GM04503 (cell line): ENCODE measurements at regions not wholly inside any gene's neighbourhood (a gene's known extent, or its start where the extent isn't known, plus 50 kb on each side); places are given as distances from the start of the nearest gene placed in this dataset.

Experiments
- DNase-seq: peaks from one replicate; pipeline ENCODE4 v3.0.0-alpha.2; 2012; ENCODE audit warnings: low read depth

GRCh38 chr4:4693258-4693657, 151.4 kb upstream of the STX18 start:
- no peak for DNase-seq

- DNase-seq: no peak
Observed at GRCh38 chr4:4690854-4691253, 149.0 kb upstream of the STX18 start.

- no peak for DNase-seq
Observed at GRCh38 chr4:4689694-4690440, 148.0 kb upstream of the STX18 start.

- DNase-seq: no peak
Observed at GRCh38 chr4:4687935-4688727, 146.3 kb upstream of the STX18 start.

GRCh38 chr4:4687100-4687499, 145.3 kb upstream of the STX18 start:
- DNase-seq: no peak

DNA sequence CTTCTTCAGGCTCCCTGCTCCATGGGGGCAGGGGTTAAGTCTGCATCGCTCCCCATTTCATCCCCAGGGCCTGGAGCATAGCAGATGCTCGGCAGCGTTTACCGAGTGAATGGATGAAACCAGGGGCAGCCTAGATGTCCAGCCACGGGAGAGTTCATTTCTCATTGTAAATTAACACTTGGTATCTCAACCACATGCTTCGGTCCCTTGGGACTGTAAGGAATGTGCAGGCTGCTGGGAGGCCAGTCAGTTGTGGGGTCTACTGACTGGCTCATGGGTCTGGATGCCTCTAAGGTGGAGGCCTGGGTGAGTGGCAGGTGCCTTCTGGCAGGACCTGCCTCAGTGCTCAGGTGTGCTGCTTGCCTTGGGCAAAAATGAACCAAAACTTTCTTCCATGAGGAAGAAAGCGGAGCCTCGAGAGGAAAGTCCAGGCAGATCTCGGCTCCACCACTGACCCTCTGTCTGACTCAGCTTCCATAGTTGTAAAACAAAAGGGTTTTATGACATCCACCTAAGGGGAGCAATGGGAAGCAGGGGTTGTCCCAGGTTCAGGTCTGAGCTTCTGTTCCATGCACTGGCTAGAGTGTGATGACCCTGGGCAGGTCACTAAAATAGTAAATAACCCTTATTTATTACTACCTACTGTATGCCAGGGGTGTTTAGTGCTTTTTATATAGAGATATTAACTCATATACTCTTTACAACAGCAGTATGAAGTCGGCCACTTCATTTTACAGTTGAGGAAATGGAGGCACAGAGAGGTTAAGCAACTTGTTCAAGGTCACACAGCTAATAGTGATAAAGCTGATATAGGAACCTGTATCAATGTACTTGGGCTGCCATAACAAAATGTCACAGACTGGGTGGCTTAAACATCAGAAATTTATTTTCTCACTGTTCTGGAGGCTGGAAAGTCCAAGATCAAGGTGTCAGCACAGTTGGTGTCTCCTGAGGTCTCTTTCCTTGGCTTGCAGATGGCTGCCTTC, 144.3 kb upstream of the STX18 start:
- DNase-seq: no peak

DNA sequence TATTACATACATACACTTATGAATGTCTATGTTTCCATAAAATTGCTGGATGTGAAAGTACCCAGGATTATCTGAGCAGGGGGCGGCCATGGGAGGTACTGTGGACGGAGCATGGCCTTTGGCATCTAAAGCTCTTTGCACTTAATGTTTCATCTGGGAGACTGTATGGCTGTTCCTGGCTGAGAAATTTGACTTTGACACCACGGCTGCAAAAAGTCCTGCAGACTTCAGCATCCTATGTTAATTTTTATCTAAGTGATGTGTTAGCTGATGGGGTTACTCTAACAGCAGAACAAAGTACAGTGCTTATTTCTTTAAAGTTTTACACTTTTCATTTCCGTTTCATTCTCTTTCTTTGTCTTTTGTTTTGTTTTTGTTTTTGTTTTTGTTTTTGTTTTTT, 139.8 kb upstream of the STX18 start:
- DNase-seq: no peak

DNA sequence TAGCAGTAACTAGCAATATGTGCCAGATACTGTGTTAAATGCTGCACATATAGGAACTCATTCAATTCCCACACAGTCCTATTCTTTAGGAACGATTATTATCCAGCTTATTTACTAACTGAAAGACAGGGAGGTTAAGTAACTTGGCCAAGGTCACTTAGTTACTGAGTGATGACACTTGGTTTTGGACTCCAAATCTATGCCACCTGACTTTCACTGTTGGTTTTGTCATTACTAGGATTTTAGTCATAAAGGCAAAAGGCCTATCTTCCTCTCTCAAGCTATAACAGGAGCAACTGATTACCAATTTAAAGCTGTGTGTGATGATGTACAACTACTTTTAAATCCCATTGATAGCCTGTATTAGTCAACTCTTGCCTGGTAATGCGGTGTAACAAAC, 138.9 kb upstream of the STX18 start:
- no peak for DNase-seq

GRCh38 chr4:4680243-4680642, 138.4 kb upstream of the STX18 start:
- DNase-seq: no peak

DNA sequence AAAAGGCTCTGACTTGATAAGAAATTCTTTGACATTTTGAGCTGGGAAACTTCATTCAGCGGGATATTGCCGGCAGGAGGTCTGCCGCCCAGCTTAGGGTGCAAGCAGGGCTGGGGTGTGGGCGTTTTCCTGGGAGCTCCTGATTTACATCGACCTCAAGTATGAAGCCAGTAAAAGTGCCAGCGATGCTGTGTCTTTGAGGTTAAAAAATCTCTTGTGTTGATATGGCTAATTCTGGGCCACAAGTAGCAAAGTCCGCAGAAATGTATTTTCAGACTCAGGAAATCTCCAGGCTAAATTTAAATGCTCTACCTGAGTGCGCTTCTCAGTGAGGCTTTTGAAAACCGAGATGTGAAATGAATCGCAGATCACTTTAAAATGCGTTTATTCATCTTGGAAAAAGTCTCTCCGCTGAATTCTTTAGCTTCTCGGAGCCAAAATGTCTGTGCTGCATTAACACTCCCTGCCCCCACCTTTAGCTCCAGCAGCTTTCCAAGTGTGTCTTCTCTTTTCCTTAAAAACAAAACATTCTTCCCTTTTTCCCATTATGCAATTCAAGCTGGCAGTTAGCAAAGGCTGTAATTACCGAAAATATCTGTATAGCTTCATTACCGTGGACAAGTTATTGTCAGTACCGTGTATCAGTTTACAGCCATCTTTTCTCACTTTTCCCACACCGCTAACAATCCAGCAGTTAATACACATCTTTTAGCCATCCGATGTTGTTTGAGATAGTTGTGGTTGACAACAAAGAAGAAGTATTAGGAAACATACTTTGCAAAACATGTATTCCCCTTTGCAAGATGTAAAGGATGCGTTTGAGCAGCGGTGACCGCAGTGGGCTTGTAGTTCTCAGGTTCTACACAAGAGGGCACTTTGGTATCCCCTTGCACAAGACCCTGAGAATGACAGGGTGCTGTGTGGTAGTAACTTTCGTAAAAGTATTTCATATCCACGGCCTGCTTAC, 136.0 kb upstream of the STX18 start:
- DNase-seq: peak; percentile 82

GRCh38 chr4:4675641-4676040, 133.8 kb upstream of the STX18 start:
- no peak for DNase-seq

- DNase-seq: no peak
Observed at GRCh38 chr4:4675051-4675581, 133.3 kb upstream of the STX18 start.

DNA sequence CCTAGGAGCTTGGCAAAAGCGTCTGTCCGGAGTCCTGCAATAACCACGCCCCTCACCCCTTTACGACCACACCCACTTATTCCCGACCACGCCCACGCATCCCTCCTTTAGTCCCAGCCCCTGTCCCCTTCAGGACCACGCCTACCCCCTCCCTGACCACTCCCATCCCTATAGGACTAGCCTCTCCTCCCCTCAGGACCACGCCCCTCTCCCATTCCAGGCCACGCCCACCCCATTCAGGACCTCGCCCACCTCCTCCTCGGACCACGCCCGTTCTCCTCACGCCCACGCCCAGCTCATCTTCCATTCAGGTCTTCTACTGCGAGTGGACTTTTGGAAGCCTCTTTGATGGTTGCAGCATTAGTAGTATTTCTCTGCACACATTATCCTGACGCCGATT, 131.2 kb upstream of the STX18 start:
- DNase-seq: no peak

DNA sequence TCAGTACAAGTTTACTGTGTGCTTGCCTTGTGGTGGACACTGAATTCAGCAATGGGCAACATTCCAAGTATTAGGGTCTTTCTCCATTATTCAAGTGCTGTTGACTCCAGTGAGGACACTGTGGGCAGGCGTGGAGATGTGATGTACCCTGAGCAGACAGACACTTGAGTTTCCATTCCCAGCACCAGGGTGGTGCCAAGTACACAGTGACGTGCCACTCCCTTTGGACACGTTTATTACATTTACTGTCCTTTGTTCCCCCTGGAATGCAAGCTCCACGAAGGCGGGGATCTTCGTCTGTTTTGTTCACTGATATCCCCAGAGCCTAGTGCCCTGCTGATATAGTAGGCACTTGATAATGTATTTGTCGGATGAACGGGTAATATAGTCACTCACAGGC, 130.6 kb upstream of the STX18 start:
- DNase-seq: no peak

DNA sequence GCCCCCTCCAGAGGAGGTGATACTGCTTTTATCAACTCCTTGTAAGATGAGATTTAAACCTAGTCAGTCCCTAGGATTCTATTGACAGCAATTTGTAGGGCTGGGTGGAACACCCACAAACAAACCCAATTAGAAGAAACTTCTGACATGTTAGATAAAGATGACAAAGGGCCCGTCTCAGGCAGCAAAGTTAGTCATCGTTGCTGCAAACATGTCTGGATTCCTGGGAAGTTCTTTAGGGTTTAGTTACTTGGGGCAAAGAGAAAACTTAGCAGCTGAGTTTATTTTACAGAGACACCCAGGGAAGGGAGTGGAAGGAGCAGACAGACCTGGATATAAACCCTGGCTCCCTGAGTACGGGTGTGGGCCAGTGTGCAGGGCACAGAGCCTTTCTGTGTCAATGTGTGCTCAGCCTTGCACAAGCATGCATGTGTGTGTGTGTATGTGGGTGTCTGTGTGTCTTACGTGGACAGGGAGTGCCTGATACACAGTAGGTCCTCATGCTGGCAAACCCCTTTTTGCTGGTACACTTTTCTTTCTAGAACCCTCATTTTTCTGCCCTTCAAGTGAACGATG, 130.0 kb upstream of the STX18 start:
- no peak for DNase-seq

- no peak for DNase-seq
Observed at GRCh38 chr4:4670869-4671268, 129.0 kb upstream of the STX18 start.

- DNase-seq: no peak
Observed at GRCh38 chr4:4668355-4669210, 126.7 kb upstream of the STX18 start.

GRCh38 chr4:4667622-4668081, 125.8 kb upstream of the STX18 start:
- no peak for DNase-seq
